GM18498 (cell line): ENCODE measurements at regions not wholly inside any gene's neighbourhood (a gene's known extent, or its start where the extent isn't known, plus 50 kb on each side); places are given as distances from the start of the nearest gene placed in this dataset.
"Not testable (repeated sequence)": the region's sequence is repeated elsewhere in the genome, so short reads cannot be mapped to it uniquely, and the experiment has no call there.

Experiments
- ATAC-seq: cut with Tn5 transposase; IDR thresholded peaks from one replicate; pipeline ENCODE4 v1.9.1; 2021; ENCODE audit warnings: mild to moderate bottlenecking, moderate library complexity; ENCODE audit not compliant: unreplicated experiment

DNA sequence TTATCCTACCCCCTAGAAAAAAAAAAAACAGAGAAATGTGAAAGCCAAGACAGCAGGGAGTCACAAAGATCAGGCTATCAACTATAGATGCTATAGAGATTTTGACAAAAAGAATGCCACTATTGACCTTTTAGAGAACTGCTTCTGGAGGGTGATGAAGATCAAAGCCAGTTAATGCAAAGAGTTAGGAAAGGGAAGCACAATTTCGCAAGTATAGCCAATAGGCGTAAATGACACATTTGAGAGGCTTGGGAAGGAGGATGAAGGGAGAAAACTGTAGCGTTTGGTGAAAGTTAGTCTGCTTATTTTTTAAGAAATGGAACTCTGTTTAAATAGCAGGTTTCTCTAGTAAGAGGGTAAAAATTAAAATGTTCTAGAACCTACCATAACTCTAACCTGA lies 190.7 kb downstream of the DUSP6 start:
- ATAC-seq: no peak

DNA sequence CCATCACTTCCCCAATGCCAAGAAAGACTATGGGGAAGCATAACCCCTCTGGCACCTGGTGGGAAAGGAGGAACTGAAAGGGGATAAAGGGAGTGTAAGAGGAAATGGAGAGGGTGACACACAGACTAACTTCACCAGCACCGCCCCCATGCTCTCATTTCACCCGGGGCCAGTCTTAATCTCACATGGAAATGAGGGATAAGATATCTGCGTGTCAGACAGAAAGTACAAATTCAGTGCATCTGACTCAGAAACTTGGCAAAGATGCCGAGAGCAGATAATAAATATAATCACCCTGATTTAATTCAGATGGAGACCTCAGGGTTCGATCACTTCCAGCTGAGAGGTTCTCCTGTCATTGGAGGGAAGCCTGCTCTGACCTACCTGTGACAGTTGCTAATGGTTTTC lies 191.6 kb downstream of the DUSP6 start:
- no peak for ATAC-seq

DNA sequence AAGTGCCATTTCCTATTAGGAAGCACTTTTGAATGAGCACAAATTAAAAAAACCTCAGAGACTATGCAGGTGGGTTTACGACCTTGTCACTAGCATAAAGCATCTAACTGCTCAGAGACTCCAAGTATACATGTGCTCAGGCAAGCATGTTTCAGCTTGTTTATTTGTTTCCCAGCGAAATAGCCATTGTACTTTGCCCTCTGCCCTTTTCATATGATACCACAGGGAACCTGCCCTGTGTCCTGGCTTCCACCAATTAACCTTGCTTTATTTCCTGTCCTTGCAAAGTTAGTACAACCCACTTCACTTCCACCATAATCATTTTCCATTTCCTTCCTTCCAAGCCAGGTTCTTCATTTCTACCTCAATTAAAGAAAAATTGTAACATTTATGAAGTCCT lies 194.9 kb downstream of the DUSP6 start:
- ATAC-seq: no peak

DNA sequence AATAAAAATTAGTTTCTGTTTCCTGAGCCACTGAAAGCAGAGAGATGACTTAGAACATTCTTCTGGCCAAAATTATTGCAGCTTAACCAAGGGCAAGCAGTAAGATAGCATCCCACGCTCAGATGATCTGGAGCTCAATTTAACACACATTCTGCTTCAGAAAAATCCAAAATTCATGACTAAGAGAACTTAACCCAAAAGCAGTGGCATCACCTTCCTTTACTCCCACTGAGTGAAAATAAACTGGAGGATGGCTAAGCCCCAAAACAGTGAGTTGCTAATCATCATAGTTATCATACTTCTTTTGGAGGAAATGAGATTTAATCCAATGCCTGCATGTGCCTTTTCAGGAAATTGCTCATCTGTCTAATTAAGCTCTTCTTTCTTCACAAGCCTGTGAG lies 195.4 kb downstream of the DUSP6 start:
- no peak for ATAC-seq

DNA sequence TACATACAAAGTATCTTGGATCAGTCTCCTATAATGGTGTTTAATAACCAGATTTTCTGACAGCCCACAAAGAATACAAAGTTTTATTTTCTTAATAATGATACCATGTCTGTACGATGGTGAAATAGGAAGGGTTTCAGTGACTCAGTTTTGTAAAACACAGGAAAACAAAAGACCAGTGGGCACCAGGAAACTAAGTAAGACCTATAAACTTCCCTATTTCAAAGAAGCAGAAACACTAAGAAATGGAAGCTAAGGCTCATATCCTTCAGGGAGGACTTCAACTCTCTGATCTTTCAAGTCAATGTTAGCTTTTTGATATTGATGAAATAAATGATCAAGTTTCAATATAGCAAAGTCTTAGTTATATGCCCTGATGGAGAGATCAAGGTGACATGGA lies 196.0 kb downstream of the DUSP6 start:
- ATAC-seq: no peak

DNA sequence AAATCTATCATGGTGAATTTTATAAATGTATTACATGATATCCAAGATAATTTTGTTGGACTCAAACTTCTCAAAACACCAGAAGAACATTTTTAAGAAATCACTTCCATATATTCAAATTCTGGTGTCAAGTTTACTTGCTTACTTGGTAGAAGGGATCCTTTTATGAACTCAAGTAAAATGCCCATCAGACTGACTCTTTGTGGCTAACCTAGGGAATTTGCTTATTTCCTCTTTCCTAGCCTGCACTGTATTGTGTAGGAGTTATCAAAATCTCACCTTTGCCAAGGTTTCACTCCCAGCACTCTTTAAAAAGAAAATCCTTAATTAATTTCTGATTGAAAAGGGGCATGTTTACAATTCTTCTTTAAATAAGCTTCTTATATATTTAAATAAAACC lies 196.5 kb downstream of the DUSP6 start:
- ATAC-seq: no peak

DNA sequence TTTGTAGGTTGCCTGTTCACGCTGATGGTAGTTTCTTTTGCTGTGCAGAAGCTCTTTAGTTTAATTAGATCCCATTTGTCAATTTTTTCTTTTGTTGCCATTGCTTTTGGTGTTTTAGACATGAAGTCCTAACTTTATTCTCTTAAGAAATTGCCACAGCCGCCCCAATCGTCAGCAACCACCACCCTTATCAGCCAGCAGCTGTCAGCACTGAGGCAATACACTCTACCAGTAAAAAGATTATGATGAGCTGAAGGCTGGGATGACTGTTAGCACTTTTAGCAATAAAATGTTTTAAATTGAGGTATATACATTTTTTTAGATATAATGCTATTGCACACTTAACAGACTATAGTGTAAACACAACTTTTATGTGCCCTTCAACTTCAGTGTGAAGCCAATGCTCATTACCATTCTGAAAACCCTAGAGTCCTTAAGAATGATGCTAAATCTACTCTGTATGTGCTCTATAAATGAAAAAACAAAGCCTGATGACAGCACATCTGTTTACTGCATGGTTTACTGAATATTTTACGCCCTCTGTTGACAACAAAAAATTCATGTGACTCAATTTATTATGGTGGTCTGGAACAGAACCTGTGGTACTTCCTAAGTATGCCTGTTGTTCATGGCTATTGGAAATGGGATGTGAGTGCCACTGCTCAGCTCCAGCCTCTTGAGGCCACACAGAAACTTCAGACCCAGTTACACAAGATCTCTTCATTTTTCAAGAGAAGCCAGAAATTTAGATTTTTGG lies 197.4 kb downstream of the DUSP6 start:
- ATAC-seq: no peak

DNA sequence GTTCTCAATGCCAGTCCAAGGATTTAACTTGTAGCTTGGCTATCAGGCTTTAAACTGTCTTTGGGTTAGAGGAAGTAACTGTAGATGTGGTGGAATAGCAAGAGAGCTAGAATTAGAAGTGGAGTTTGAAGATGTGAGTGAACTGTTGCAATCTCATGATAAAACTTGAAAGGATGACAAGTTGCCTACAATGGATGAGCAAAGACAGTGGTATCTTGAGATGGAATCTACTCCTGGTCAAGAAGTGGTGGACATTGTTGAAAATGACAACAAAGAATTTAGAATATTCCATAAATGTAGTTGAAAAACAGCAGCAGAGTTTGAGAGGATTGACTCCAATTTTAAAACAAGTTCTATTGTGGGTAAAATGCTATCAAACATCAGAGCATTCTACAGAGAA lies 199.0 kb downstream of the DUSP6 start:
- ATAC-seq: no peak

DNA sequence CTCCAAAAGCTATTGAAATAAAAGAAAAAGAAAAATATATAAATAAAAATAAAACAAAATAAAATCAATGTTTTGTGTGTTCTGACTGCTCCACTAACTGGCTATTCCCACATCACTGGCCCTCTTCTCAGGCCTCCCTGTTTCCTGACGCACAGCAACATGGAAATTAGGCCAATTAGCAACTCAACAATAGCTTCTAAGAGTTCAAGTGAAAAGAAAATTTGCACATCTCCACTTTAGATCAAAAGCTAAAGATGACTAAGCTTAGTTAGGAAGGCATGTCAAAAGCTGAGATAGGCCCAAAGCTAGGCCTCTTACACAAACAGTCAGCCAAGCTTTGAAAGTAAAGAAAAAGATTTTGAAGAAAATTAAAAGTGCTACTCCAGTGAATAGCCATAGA lies 200.8 kb downstream of the DUSP6 start:
- ATAC-seq: no peak

DNA sequence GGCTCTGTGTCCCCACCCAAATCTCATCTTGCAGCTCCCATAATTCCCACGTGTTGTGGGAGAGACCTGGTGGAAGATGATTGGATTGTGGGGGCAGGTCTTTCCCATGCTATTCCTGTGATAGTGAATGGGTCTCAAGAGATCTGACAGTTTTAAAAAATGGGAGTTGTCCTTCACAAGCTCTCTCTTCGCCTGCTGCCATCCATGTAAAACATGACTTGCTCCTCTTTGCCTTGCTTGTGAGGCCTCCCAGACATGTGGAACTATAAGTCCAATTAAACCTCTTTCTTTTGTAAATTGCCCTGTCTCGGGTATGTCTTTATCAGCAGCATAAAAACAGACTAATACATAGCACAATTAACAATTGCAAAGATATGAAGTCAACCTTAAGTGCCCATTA lies 201.5 kb downstream of the DUSP6 start:
- not testable (repeated sequence) for ATAC-seq

DNA sequence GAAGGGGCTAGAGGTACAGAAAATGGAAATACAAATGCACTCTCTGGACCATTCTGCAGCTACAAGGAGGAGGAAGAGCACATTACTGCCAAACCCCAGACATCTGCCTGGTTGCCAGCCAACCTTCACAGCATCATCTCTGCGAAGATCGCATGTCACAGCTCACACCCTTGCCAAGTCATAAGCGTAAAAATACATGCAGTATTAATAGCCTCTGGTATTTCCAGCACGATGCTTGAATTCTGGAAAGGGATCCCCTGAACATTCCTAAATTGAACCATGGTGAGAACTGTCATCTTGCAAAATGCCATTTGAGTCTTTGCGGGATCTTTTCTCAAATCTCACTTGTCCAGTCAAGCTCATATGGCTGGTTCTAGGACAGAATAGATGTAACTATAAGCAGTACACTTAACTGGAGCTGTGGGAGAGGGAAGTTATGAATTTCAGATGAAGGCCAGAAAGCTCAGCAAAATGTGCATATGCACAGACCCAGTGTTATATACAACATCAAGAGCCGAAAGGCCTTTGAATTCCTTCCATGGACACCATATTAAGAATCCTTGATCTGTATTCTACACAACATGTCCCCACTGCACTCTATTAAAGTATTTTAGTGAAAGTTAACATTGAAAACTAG lies 211.6 kb downstream of the DUSP6 start:
- no peak for ATAC-seq

DNA sequence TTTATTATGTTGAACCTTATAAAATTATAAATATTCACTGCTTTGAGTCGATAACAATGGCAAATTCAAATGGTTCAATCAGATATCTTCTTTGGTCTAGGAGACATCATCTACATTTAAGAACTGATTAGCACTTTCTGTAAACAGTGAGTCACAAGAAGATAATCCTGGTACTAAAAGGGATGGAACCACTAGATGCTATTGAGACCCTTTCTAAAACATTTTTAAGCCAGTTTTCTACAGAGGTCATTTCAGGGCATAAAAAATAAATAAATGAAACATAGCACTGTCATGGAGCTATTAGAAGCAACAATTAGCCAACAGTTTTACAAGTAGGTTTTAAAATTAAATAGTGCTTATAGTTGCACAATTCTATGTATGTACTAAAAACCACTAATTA lies 212.2 kb downstream of the DUSP6 start:
- ATAC-seq: no peak

DNA sequence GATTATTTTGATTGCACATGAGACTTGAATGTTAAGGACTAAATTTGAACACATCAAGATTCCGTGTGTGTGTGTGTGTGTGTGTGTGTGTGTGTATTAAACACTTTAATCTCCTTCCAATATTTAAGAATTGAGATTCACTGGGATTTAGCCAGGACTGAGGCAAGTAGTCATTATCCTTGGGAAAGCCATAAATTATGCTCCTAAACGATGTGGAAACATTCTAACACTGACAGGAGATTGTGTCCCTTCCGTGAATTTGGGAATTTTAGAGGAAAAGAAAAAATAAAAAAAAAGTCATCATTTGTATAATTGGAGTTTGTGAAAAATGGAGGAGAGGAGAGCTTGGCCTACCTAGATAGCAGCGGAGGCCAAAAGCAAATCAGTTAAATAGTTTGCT lies 212.9 kb downstream of the DUSP6 start:
- no peak for ATAC-seq

DNA sequence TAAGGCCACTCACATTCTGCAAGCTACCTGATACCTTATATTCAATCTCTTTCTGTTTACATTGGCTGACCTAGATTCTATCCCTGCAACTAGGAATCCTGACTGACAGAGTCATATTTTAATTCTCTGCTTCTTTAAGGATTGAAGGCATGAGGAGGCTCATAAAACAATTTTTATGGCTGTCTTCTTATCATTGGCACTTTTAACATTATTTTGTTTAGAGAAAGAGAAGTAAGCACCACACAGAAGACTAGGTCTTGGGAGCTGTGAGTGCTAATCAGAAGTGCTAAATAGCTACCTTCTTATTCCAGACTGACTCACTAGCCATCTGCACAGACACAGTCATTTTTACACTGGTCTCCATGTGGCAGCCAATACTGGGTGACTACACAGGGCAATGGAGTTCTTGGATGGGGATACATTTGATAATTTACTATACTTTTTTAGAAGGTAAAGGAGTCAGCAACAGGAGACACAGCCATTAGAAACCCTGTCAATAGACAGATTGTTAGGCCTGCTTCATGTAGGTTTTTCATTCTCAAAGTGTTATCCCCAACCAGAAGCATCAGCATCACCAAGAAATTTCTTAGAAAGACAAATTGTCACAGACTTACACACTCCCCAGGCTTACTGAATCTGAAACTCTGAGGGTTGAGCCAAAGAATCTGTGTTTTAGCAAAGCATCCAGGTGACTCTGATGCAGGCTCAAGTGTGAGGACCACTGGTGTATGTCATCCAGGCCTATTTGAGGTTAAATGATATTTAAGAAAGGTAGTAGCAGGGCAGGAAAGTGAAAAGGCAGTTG lies 214.1 kb downstream of the DUSP6 start:
- ATAC-seq: no peak

DNA sequence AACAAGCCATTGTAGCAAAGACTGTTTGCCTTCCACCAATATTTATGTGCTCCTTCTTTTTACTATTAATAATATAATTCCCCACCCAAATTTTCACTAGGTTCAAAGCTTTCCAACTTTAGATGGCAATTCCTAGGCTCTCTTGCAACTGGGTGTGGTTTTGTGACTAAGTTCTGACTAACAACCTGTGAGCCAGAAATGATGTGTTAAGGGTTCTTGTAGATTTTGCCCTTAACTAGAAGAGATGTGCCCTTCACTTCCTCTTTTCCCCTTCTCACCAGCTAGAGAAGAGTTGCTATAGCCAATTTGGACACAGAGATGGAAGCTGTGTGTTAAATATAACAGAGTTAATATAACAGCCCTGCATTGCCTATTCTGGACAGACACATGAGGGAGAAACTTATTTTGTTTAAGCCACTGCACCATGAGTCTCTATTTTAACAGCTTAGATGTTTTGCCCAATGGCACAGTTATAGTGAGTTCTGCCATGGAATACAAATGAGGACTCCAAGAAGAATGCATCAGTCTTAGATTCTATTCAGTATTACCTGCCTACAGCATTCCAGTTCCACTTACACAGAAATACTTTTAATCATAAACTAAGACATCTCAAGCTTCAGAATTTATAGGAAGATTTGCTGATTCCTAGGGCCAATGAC lies 216.2 kb downstream of the DUSP6 start:
- ATAC-seq: peak; percentile 41

DNA sequence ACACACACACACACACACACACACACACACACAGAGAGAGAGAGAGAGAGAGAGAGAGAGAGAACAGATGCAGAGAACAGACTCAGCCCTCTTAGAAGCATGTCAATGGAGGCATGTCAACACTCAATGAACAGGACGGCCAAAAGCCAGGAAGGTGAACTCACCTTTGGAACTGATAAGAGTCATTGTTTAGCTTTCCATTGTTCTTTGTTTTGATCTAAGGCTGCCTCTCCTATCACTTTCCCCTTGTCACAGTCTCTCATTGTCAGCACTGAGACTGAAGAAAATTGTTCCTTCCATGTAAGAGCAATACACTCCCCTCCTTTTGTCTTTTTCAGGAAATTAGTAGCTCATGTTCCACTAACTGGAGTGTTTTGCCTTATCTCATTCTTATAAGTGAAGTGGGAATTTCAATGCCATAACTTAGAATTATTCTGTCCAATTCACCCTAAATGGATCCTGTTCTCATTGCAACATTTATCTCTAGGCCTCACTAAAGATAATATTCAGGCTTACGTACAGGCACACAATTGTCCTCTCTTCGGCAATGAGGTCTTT lies 218.0 kb downstream of the DUSP6 start:
- ATAC-seq: no peak

DNA sequence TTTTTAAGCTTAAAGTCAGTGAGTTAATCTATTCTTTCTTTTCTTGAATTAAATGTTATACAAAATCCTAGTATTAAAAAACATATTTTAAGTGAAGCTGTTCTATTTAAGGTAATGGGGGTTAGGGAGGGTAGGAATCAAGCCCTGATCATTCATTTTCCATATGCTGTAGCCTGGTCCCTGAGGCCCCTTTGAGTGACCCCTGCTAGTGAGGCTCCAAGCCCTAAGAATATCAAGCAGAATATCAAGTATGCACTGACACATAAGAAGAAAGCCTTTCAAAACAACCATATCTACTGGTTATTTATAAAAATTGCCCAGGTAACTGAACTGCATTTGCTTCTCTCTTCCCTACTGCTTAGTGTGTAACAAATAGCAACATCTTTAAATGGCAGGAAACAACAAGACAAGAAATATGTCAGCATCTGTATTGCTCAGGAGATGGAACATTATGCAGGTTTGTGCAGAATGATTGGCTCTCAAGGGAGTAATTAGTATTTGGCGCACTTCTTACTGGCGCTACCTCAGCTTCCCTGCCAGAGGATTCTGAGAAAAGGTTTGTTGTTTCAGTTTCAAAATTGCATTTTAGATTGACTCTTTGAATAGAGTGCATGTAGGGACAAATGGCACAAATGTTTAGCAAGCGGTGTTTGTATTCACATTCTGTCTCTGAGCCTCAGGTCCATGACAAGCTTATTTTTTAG lies 223.0 kb downstream of the DUSP6 start:
- no peak for ATAC-seq

DNA sequence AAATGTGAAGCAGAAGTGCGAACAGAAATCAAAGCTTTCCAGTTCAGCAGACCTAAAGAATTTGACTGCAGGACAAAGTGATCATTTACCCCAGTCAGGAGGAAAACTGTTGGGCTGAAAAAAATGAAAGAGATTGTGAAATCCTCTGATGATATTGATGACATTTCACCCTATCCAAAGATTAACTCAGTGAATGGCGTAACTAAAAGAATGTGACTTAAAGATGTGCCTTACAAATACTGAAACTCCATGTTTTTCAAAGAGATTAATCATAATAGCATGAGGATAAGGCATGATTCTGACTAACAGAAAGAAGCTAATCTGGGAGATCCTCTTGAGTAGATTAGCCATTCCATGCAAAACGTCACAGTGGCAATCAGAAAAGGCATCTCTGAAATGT lies 225.6 kb downstream of the DUSP6 start:
- no peak for ATAC-seq

DNA sequence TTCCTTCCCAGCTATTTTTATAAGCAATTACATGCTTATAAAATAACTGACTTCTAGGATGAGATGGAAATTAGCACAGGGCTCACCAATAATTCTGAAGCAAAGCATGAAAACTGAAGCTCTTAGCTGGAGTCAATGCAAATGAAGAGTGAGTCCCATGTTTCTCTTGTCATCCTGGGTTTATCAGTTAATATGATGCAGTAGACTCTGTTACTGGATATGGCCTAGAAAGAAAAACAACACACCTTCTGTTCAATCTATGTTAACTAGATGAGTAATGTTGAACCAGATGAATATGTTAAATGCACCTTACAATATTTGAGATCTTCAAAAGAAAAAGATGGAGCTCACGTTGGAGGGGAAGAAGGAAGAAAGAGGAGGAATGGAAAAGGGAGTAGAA lies 229.4 kb downstream of the DUSP6 start:
- ATAC-seq: no peak

DNA sequence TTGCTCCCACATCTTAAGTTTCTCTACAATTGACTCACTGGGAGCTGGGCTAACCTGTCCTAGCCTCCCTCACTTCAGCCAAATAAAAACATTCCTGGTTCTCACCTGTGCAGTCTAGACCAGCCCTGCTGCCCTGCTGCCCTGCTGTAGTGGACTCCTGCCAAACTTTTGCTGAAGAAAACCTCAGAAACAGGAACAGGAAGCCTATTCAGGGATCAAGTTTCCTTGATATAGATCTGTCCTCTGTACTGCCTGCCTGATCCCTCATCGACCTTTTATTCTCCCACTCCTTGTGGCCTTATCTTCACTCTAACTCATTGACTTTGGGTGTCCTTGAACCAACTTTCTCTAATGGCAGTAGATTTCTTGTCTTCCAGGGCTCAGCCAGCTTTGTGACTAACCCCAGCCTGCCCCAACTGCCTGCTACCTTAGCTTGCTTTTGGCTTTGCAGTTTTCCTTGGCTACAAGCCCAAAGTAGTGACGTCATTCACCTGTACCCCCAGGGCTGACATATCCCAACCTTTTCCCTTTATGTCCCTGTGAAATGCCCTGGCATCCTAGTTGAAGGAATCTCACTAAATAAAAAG lies 234.8 kb downstream of the DUSP6 start:
- ATAC-seq: no peak
